Psoas muscle (tissue), 7 donors: ENCODE measurements at regions not wholly inside any gene's neighbourhood (a gene's known extent, or its start where the extent isn't known, plus 50 kb on each side); places are given as distances from the start of the nearest gene placed in this dataset.
"Not testable (repeated sequence)": the region's sequence is repeated elsewhere in the genome, so short reads cannot be mapped to it uniquely, and the experiment has no call there.

ENCODE experiments used
- ATAC-seq, 4 donors: fragments of 200-7000 bp; cut with Tn5 transposase; one replicate each; pipeline ENCODE4 v1.9.1; 2020; ENCODE audit warnings: moderate library complexity in 3 of 4, mild to moderate bottlenecking in 2 of 4
- DNase-seq, 2 donors: peaks; one replicate each; pipeline ENCODE4 v3.0.0-alpha.2; 2020
- H3K27ac ChIP-seq: fragments of 200-600 bp; one replicate; pipeline ENCODE4 v1.8.0; 2022
- H3K27me3 ChIP-seq, 3 donors: fragments of 200-600 bp in 1 of 3; one replicate each; pipeline versions ENCODE4 v1.6.1 to v1.8.0; 2013 to 2022; ENCODE audit warnings: low read length in 2 of 3, mild to moderate bottlenecking in 2 of 3, moderate library complexity in 1 of 3; ENCODE audit not compliant: insufficient read depth in 3 of 3
- H3K36me3 ChIP-seq, 2 donors: fragments of 200-600 bp in 1 of 2; one replicate each; pipeline versions ENCODE4 v1.6.1 to v1.8.0; 2013 to 2022; ENCODE audit warnings: low read depth in 1 of 2, mild to moderate bottlenecking in 1 of 2, moderate library complexity in 1 of 2; ENCODE audit not compliant: insufficient read depth in 1 of 2
- H3K4me1 ChIP-seq: fragments of 200-600 bp; one replicate; pipeline ENCODE4 v1.8.0; 2022
- H3K4me3 ChIP-seq: fragments of 200-600 bp; one replicate; pipeline ENCODE4 v1.8.0; 2022; ENCODE audit warnings: mild to moderate bottlenecking
- H3K9me3 ChIP-seq: fragments of 200-600 bp; one replicate; pipeline ENCODE4 v1.8.0; 2022
- CTCF ChIP-seq: fragments of 200-600 bp; IDR thresholded peaks from one replicate; pipeline ENCODE4 v1.8.0; 2022; ENCODE audit warnings: antibody characterized with exemption
- WGBS, 3 donors: extraction: QIAGEN DNeasy Blood & Tissue Kit; methylation state at CpG; one replicate each; pipeline versions ENCODE4 v1.1.6 to v1.1.7; 2013; 5-methylcytosine and 5-hydroxymethylcytosine counted together
- intact Hi-C, 2 donors: fragments of 100-400 bp; cut with DNase I; formaldehyde crosslinking; loops; one replicate each; pipeline versions ENCODE4 v1.11.0 to v1.14.2; 2022
- donor health status: healthy with polysubstance abuse.
- donor health status: DM: no; HTN: no; CAD: no; lungs with moderate emphysema.
- donor health status: Bipolar disorder and iron deficiency.
- donor health status: healthy.
- donor health status: DM: yes; HTN: yes; CAD: no.
- donor health status: DM: no; HTN: no; CAD: no.
- donor health status: DM: yes; HTN: yes; CAD: no.

DNA sequence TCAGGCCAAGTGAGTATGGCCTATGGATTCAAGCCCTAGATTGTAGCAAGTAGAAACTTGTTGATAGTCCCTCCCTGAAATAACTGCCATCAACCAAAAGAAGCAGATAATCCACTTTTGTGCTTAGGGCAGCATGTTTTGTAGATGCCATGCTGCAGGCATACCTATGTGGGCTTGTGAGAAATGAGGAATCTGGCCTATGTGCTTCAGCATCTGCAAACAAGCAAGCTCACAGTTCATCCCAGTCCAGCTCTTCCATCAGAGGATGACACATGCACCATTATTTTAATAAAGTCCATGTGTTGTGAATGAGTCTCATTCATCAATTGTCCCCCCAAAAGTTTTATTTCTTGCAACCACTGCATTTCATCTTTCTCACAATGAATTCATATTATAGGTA, 421.9 kb upstream of the DIPK2B start:
- Histone ChIP-seq H3K4me3 (no peak overlapping the region), H3K36me3 (no peaks in the 10 kb centered on the region), H3K27me3 (peaks cover 0 to 19% (median 0%) of the 10 kb centered on the region in 3 donors), H3K4me1 (no peaks in the 10 kb centered on the region), H3K27ac (no peak overlapping the region), H3K9me3 (peaks cover 4% of the 10 kb centered on the region)
- ATAC-seq (no peak), DNase-seq (no peak)
- intact Hi-C loops: no loop called here
- no peak for TF ChIP-seq CTCF

DNA sequence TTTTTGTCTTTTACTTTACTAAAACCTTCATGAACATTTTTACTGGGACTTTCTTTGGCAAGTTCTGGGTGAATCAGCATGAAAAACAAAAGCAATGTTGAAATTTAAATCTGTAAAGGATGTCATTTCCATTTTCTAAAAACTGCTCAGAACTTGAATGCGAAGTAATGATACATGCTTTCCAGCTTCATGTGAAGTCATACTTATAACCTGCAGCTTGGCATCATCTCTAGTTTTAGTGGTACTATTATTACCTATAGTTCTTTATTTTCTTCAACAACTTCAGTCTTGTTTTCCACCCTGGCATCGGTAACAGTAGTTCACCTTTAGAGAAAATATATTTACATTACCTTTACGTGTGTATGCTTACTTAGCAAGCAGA, 421.4 kb upstream of the DIPK2B start:
- DNase-seq (no peak), ATAC-seq (no peak)
- no peak for TF ChIP-seq CTCF
- H3K36me3 ChIP-seq: no peaks in the 10 kb centered on the region
- H3K27ac ChIP-seq: no peak overlapping the region
- intact Hi-C loops: no loop called here
- no peaks in the 10 kb centered on the region for H3K4me1 ChIP-seq
- peaks cover 0 to 19% (median 0%) of the 10 kb centered on the region in 3 donors for H3K27me3 ChIP-seq
- peaks cover 4% of the 10 kb centered on the region for H3K9me3 ChIP-seq
- 79 to 89% (median 86%) methylated on average over 3 of the region's 3 CpGs for WGBS, 3 donors
- H3K4me3 ChIP-seq: no peak overlapping the region

- H3K4me1 ChIP-seq: no peaks in the 10 kb centered on the region
- no peak overlapping the region for H3K27ac ChIP-seq
- 48 to 78% (median 59%) methylated on average over 7 of the region's 7 CpGs for WGBS, 3 donors
- intact Hi-C loops: no loop called here
- H3K9me3 ChIP-seq: peaks cover 4% of the 10 kb centered on the region
- no peak for TF ChIP-seq CTCF
- DNase-seq (no peak), ATAC-seq (no peak)
- H3K36me3 ChIP-seq: no peaks in the 10 kb centered on the region
- H3K27me3 ChIP-seq: peaks cover 0 to 19% (median 0%) of the 10 kb centered on the region in 3 donors
- no peak overlapping the region for H3K4me3 ChIP-seq
These were observed 420.8 kb upstream of the DIPK2B start for GRCh38 chrX:45621376-45622041.

DNA sequence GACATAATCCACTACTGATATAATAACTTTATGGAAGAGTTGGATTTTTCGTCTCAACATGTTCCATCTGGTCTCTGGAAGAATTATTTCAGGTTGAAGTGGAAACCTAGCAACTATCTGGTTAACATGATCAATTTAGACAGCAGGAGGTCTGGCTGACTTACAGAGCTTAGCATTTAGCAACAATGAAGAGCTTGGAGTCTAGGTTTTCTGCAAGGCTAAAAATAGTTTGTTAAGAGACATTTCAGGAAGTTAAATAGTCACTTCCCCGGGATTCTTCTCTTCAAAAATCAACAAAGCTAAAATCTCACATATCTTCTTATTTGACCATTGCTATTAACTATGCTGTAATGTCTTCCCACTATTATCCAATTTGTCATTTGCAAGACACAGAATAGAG, 418.6 kb upstream of the DIPK2B start:
- no peaks in the 10 kb centered on the region for H3K4me1 ChIP-seq
- no peaks in the 10 kb centered on the region for H3K9me3 ChIP-seq
- intact Hi-C loops: no loop called here

DNA sequence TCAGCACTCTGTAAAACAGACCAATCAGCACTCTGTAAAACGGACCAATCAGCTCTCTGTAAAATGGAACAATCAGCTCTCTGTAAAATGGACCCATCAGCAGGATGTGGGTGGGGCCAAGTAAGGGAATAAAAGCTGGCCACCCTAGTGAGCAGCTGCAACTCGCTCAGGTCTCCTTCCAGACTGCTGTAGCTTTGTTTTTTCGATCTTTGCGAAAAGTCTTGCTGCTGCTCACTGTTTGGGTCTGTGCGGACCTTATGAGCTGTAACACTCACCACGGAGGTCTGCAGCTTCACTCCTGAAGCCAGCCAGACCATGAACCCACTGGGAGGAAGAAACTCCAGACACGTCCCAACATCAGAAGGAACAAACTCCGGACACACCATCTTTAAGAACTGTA, 414.9 kb upstream of the DIPK2B start:
- H3K9me3 ChIP-seq: peaks cover 14% of the 10 kb centered on the region
- intact Hi-C loops, H3K27me3 ChIP-seq, H3K36me3 ChIP-seq, H3K27ac ChIP-seq, H3K4me1 ChIP-seq, ATAC-seq, DNase-seq, H3K4me3 ChIP-seq: not testable (repeated sequence)
- 84 to 91% (median 91%) methylated on average over 8 of the region's 8 CpGs for WGBS, 3 donors

More for the DNA sequence above, 418.6 kb upstream of the DIPK2B start:
- Histone ChIP-seq H3K27ac (no peak overlapping the region), H3K36me3 (no peaks in the 10 kb centered on the region), H3K4me3 (no peak overlapping the region), H3K27me3 (peaks cover 0 to 19% (median 0%) of the 10 kb centered on the region in 3 donors)
- WGBS, 3 donors: 39 to 55% (median 47%) methylated on average over 2 of the region's 2 CpGs
- no peak for ATAC-seq
- TF ChIP-seq CTCF: no peak
- DNase-seq: no peak
